ENCODE measurements at regions not wholly inside any gene's neighbourhood (a gene's known extent, or its start where the extent isn't known, plus 50 kb on each side); places are given as distances from the start of the nearest gene placed in this dataset.

- DNase-seq, result no peak
Measured at GRCh38 chr7:371779-372545, 82.0 kb downstream of the FOXL3 start.

- DNase-seq, result no peak
Measured at GRCh38 chr7:372546-372931, 82.6 kb downstream of the FOXL3 start.

GRCh38 chr7:372932-373791 is 83.2 kb downstream of the FOXL3 start:
- DNase-seq, result no peak

GRCh38 chr7:373818-374705 is 84.1 kb downstream of the FOXL3 start:
- no peak for DNase-seq

GRCh38 chr7:374706-375311 is 84.8 kb downstream of the FOXL3 start:
- DNase-seq, result no peak

- DNase-seq, result no peak
Measured at GRCh38 chr7:375321-375831, 85.4 kb downstream of the FOXL3 start.

GRCh38 chr7:375901-376305 is 85.9 kb downstream of the FOXL3 start:
- no peak for DNase-seq

- DNase-seq, result no peak
Measured at GRCh38 chr7:376306-377079, 86.5 kb downstream of the FOXL3 start.

GRCh38 chr7:377080-378040 is 87.4 kb downstream of the FOXL3 start:
- no peak for DNase-seq

GRCh38 chr7:378041-378420 is 88.1 kb downstream of the FOXL3 start:
- no peak for DNase-seq

- DNase-seq, result no peak
Measured at GRCh38 chr7:378551-379455, 88.8 kb downstream of the FOXL3 start.

GRCh38 chr7:379456-380138 is 89.6 kb downstream of the FOXL3 start:
- no peak for DNase-seq

GRCh38 chr7:380139-380485 is 90.1 kb downstream of the FOXL3 start:
- DNase-seq, result no peak

- DNase-seq, result no peak
Measured at GRCh38 chr7:380711-381210, 90.8 kb downstream of the FOXL3 start.

- no peak for DNase-seq
Measured at GRCh38 chr7:381211-382042, 91.5 kb downstream of the FOXL3 start.

GRCh38 chr7:382043-382400 is 92.1 kb downstream of the FOXL3 start:
- no peak for DNase-seq

- no peak for DNase-seq
Measured at GRCh38 chr7:386385-386784, 96.4 kb downstream of the FOXL3 start.
